ENCODE measurements at regions not wholly inside any gene's neighbourhood (a gene's known extent, or its start where the extent isn't known, plus 50 kb on each side); places are given as distances from the start of the nearest gene placed in this dataset.

GRCh38 chr14:84312551-84312950 lies 1217.4 kb upstream of the FLRT2 start:
- DNase-seq (ENCODE audit: low read depth, low spot score) = no peak
- ChIA-PET POLR2A (no interaction called here), CTCF (no interaction called here)
- Histone ChIP-seq H3K4me1 (ENCODE audit: control insufficient read depth, insufficient read depth, low read length) (no peaks in the 10 kb centered on the region), H3K27ac (ENCODE audit: low read length) (no peak overlapping the region), H3K36me3 (ENCODE audit: control insufficient read depth, insufficient read depth, low read length) (no peaks in the 10 kb centered on the region), H3K9me3 (ENCODE audit: control insufficient read depth, insufficient read depth, low read depth, low read length) (no peaks in the 10 kb centered on the region), H3K27me3 (ENCODE audit: control insufficient read depth, insufficient read depth, low read length) (no peaks in the 10 kb centered on the region), H3K4me3 (ENCODE audit: low read depth in 2 of 2, low read length in 2 of 2) (no peak overlapping the region)
- no TSS peak for BruUV-seq (replicated peaks)
- no peak for TF ChIP-seq SIN3A (IDR thresholded peaks at IDR 0.05; ENCODE audit: borderline replicate concordance, insufficient read depth, low read depth, low read length)
- TF ChIP-seq CTCF (IDR thresholded peaks at IDR 0.05) = no peak
- no peak for TF ChIP-seq TCF7L2 (IDR thresholded peaks at IDR 0.05; ENCODE audit: low read depth, low read length)
- no peak for TF ChIP-seq POLR2AphosphoS5 (IDR thresholded peaks at IDR 0.05; ENCODE audit: low read depth, low read length)
- no peak for TF ChIP-seq REST (IDR thresholded peaks at IDR 0.05; ENCODE audit: insufficient read depth in 1 of 2, low read depth in 2 of 2, low read length in 1 of 2)
- ATAC-seq = no peak
- intact Hi-C loops (cut with micrococcal nuclease; ENCODE audit: unreplicated experiment) = no loop called here
- in situ Hi-C loops (cut with HindIII; ENCODE audit: low pct_unique_long_range_greater_than_20kb, low sequenced_read_pairs) = no loop called here

- BruUV-seq (replicated peaks) = no TSS peak
- in situ Hi-C loops (cut with HindIII; ENCODE audit: low pct_unique_long_range_greater_than_20kb, low sequenced_read_pairs) (no loop called here), intact Hi-C loops (cut with micrococcal nuclease; ENCODE audit: unreplicated experiment) (no loop called here)
- Histone ChIP-seq H3K9me3 (ENCODE audit: control insufficient read depth, insufficient read depth, low read depth, low read length) (no peaks in the 10 kb centered on the region), H3K27ac (ENCODE audit: low read length) (no peak overlapping the region), H3K36me3 (ENCODE audit: control insufficient read depth, insufficient read depth, low read length) (no peaks in the 10 kb centered on the region), H3K4me1 (ENCODE audit: control insufficient read depth, insufficient read depth, low read length) (no peaks in the 10 kb centered on the region), H3K4me3 (ENCODE audit: low read depth in 2 of 2, low read length in 2 of 2) (no peak overlapping the region), H3K27me3 (ENCODE audit: control insufficient read depth, insufficient read depth, low read length) (no peaks in the 10 kb centered on the region)
- no peak for ATAC-seq
- CTCF ChIA-PET = no interaction called here
- DNase-seq (ENCODE audit: low read depth, low spot score) = no peak
- POLR2A ChIA-PET = no interaction called here
- TF ChIP-seq CTCF (IDR thresholded peaks at IDR 0.05) = no peak
- TF ChIP-seq POLR2AphosphoS5 (IDR thresholded peaks at IDR 0.05; ENCODE audit: low read depth, low read length) = no peak
- TF ChIP-seq REST (IDR thresholded peaks at IDR 0.05; ENCODE audit: insufficient read depth in 1 of 2, low read depth in 2 of 2, low read length in 1 of 2) = no peak
- TF ChIP-seq TCF7L2 (IDR thresholded peaks at IDR 0.05; ENCODE audit: low read depth, low read length) = no peak
- TF ChIP-seq SIN3A (IDR thresholded peaks at IDR 0.05; ENCODE audit: borderline replicate concordance, insufficient read depth, low read depth, low read length) = no peak
Observed at GRCh38 chr14:84323450-84323849, 1206.5 kb upstream of the FLRT2 start.
